Stomach (tissue), 8 donors: ENCODE measurements at regions not wholly inside any gene's neighbourhood (a gene's known extent, or its start where the extent isn't known, plus 50 kb on each side); places are given as distances from the start of the nearest gene placed in this dataset.
A peak's percentile ranks its signal among the peaks of the same experiment; 100 is the strongest.

Source experiments
- DNase-seq, 2 donors: peaks; one replicate each; pipeline versions ENCODE4 v3.0.0 to v3.0.0-alpha.2; 2013 to 2019
- H3K27ac ChIP-seq, 5 donors: fragments of 200-600 bp in 4 of 5; sonication (generic) in 4 of 5; one replicate each; pipeline ENCODE4 v1.5.1; 2013 to 2019; ENCODE audit warnings: mild to moderate bottlenecking in 1 of 5, moderate library complexity in 1 of 5
- H3K27me3 ChIP-seq, 3 donors: fragments of 200-600 bp; sonication (generic); one replicate each; pipeline ENCODE4 v1.5.1; 2017 to 2019; ENCODE audit warnings: mixed run types in 1 of 3
- H3K36me3 ChIP-seq, 4 donors: fragments of 200-600 bp; sonication (generic); 1 replicate in 3 of 4; 2 replicates in 1 of 4; pipeline ENCODE4 v1.5.1; 2016 to 2019
- H3K4me1 ChIP-seq, 4 donors: fragments of 200-600 bp; sonication (generic); one replicate each; pipeline ENCODE4 v1.5.1; 2016 to 2019
- H3K4me3 ChIP-seq, 4 donors: fragments of 200-600 bp; sonication (generic) in 3 of 4; one replicate each; pipeline ENCODE4 v1.5.1; 2016 to 2019; ENCODE audit warnings: mild to moderate bottlenecking in 1 of 4
- H3K9me3 ChIP-seq, 4 donors: fragments of 200-600 bp; sonication (generic); one replicate each; pipeline ENCODE4 v1.5.1; 2016 to 2019
- EP300 ChIP-seq: sonication (generic); formaldehyde crosslinking; IDR thresholded peaks from one replicate; pipeline ENCODE4 v1.6.1; 2017; ENCODE audit warnings: antibody characterized with exemption
- POLR2A ChIP-seq, 4 donors: fragments of 450-650 bp; IDR thresholded peaks; one replicate each; pipeline ENCODE4 v1.6.1; 2016; ENCODE audit warnings: antibody characterized with exemption in 4 of 4, control low read depth in 2 of 4, mild to moderate bottlenecking in 1 of 4, moderate library complexity in 1 of 4
- POLR2AphosphoS5 ChIP-seq, 3 donors: sonication (generic); formaldehyde crosslinking; IDR thresholded peaks; one replicate each; pipeline ENCODE4 v1.6.1; 2016; ENCODE audit warnings: antibody characterized with exemption in 3 of 3
- WGBS, 5 donors: extraction: QIAGEN DNeasy Blood & Tissue Kit in 3 of 5; methylation state at CpG; one replicate each; pipeline versions ENCODE4 v1.1.5 to v1.1.7; 2013 to 2018; 5-methylcytosine and 5-hydroxymethylcytosine counted together
- intact Hi-C: fragments of 100-400 bp; cut with DNase I; formaldehyde crosslinking; loops from one replicate; pipeline ENCODE4 v1.15.1; 2023; ENCODE audit warnings: low total_unique reads
- TF ChIP-seq, protein P1 (sequence below), 7 experiments: fragments of 450-650 bp in 4 of 7; fragments of 200-600 bp in 3 of 7; sonication (generic) in 3 of 7; IDR thresholded peaks; one replicate each; pipeline ENCODE4 v1.5.1; 2016 to 2019; ENCODE audit warnings: antibody characterized with exemption in 7 of 7, control low read depth in 2 of 7, mild to moderate bottlenecking in 1 of 7
- donor health status: healthy with polysubstance abuse.
- donor health status: Bipolar disorder and iron deficiency.
- donor health status: healthy.

DNA sequence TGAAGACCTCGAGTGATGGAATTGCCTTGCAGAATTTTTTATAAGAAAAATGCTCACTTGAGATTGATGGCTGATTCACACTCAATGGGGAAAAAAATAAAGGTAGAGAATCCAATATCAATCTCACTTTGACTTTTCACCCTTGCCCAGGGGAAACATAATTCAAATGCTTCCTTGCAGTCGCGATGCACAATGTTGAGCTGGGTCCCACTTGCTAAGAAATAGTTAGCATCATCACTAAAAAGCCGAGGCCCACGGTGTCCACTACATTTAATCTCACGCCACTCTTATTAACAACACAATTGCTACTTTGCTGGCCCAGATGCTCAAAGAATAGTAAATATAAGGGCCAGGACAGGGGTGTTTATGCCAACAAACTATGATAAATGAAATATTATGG lies 223.4 kb downstream of the SPTSSA start:
- 81 to 93% (median 92%) methylated on average over 6 of the region's 6 CpGs for WGBS, 5 donors
- intact Hi-C loops, result no loop called here

DNA sequence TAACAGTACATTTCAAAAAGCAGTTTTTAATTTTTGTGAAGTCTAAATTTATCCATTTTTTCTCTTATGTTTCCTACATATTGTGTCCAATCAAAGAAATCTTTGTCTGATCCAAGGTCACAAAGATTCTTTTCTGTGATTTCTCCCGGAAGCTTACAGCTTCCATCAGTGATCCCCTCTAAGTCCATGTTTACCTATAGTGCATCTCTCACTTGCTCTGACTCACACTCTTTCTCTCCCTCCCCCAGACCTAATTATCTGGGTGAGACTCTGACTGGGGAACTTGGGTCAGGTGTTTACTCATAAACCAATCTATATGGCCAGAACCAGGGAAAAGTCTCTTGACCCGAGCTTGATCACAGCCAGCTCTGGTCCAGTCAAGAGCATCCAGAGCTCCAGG lies 224.4 kb downstream of the SPTSSA start:
- intact Hi-C loops, result no loop called here
- 80 to 93% (median 88%) methylated on average over 2 of the region's 2 CpGs for WGBS, 5 donors
- no peak for TF ChIP-seq POLR2AphosphoS5 (IDR thresholded peaks at IDR 0.05)
- no peak for TF ChIP-seq POLR2A (IDR thresholded peaks at IDR 0.05)
- TF ChIP-seq, protein P1, sequence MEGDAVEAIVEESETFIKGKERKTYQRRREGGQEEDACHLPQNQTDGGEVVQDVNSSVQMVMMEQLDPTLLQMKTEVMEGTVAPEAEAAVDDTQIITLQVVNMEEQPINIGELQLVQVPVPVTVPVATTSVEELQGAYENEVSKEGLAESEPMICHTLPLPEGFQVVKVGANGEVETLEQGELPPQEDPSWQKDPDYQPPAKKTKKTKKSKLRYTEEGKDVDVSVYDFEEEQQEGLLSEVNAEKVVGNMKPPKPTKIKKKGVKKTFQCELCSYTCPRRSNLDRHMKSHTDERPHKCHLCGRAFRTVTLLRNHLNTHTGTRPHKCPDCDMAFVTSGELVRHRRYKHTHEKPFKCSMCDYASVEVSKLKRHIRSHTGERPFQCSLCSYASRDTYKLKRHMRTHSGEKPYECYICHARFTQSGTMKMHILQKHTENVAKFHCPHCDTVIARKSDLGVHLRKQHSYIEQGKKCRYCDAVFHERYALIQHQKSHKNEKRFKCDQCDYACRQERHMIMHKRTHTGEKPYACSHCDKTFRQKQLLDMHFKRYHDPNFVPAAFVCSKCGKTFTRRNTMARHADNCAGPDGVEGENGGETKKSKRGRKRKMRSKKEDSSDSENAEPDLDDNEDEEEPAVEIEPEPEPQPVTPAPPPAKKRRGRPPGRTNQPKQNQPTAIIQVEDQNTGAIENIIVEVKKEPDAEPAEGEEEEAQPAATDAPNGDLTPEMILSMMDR (IDR thresholded peaks at IDR 0.05), result no peak
- TF ChIP-seq EP300, result no peak
- Histone ChIP-seq H3K9me3 (no peaks in the 10 kb centered on the region), H3K4me3 (no peak overlapping the region), H3K36me3 (no peaks in the 10 kb centered on the region), H3K27me3 (no peaks in the 10 kb centered on the region), H3K27ac (peak overlapping the region in 2 of 5 donors; percentile 0 to 78), H3K4me1 (peaks cover 0 to 36% (median 16%) of the 10 kb centered on the region in 4 donors)
- no peak for DNase-seq

More for the DNA sequence above, 223.4 kb downstream of the SPTSSA start:
- Histone ChIP-seq H3K9me3 (no peaks in the 10 kb centered on the region), H3K27me3 (no peaks in the 10 kb centered on the region), H3K27ac (no peak overlapping the region), H3K36me3 (no peaks in the 10 kb centered on the region), H3K4me1 (peaks cover 0 to 27% (median 11%) of the 10 kb centered on the region in 4 donors), H3K4me3 (no peak overlapping the region)
- no peak for DNase-seq
- no peak for TF ChIP-seq EP300
- TF ChIP-seq POLR2A (IDR thresholded peaks at IDR 0.05), result no peak
- TF ChIP-seq, protein P1 (IDR thresholded peaks at IDR 0.05), result no peak
- TF ChIP-seq POLR2AphosphoS5 (IDR thresholded peaks at IDR 0.05), result no peak

DNA sequence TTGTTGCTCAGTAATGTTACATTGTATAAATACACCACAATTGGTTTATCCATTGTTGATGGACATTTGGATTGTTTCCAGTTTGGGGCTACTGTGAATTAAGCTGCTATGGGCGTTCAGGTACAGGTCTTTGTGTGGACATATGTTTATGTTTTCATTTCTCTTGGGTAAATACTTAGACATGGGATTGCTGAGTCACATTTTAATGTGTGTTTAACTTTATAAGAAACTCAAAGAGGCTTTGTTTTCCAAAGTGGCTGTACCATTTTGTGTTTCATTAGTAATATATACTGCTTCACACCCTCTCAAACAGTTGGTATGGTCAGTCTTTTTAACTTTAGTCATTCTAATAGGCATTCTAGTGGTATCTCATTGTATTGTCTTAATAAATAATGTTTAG lies 225.0 kb downstream of the SPTSSA start:
- H3K36me3 ChIP-seq, result no peaks in the 10 kb centered on the region
- WGBS, 5 donors, result 12 to 33% (median 23%) methylated on average over 1 of the region's 1 CpG

DNA sequence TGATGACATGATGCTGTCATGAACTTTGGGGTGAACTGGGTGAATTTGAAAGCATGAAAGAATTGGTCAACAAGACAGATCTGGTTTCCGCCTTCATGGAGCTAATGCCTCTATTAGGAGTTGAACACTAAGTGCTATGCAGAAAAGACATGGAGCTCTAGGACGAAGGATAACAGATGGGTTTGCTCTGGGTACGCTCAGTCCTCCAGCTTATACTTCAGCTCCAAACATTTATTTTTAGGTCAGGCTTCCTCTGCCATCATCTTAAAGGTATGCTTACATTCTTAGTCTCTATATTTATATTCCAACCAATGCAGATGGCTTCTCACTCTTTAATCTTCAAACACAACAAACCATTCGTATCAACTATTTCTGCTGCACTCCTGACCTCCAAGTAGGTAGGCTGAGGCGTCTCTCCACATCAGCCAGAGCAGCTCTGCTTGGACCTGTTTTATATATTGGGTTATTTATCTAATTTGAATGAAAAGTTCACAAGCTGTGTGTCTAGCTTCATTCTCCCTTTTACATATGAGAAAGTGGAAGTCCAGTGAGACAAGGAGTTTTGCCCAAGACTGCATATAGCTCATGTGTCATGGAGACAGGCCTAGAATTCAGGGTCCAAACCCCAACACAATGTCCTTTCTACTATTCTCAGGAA lies 226.3 kb downstream of the SPTSSA start:
- Histone ChIP-seq H3K27me3 (no peaks in the 10 kb centered on the region), H3K27ac (peak overlapping the region in 3 of 5 donors; percentile 2 to 78 (median 45)), H3K36me3 (no peaks in the 10 kb centered on the region), H3K9me3 (no peaks in the 10 kb centered on the region), H3K4me1 (peaks cover 0 to 43% (median 19%) of the 10 kb centered on the region in 4 donors), H3K4me3 (no peak overlapping the region)
- TF ChIP-seq EP300 (peak; percentile 67), POLR2A (IDR thresholded peaks at IDR 0.05) (no peak), POLR2AphosphoS5 (IDR thresholded peaks at IDR 0.05) (peak in 1 of 3 donors; percentile 47)
- TF ChIP-seq, protein P1 (IDR thresholded peaks at IDR 0.05), result no peak
- 46 to 70% (median 63%) methylated on average over 5 of the region's 5 CpGs for WGBS, 5 donors
- intact Hi-C loops, result no loop called here
- peak in 1 of 2 donors; percentile 54 for DNase-seq

More for the DNA sequence above, 225.0 kb downstream of the SPTSSA start:
- peak overlapping the region in 2 of 5 donors; percentile 0 to 78 for H3K27ac ChIP-seq
- H3K4me1 ChIP-seq, result peaks cover 0 to 36% (median 16%) of the 10 kb centered on the region in 4 donors
- H3K9me3 ChIP-seq, result no peaks in the 10 kb centered on the region
- no peak overlapping the region for H3K4me3 ChIP-seq
- peak in 1 of 3 donors; percentile 31 for TF ChIP-seq POLR2AphosphoS5 (IDR thresholded peaks at IDR 0.05)
- TF ChIP-seq, protein P1 (IDR thresholded peaks at IDR 0.05), result no peak
- no peak for TF ChIP-seq POLR2A (IDR thresholded peaks at IDR 0.05)
- TF ChIP-seq EP300, result no peak
- DNase-seq, result peak in 1 of 2 donors; percentile 58
- no peaks in the 10 kb centered on the region for H3K27me3 ChIP-seq
- intact Hi-C loops, result no loop called here
